SK-N-SH (cell line): ENCODE measurements at regions not wholly inside any gene's neighbourhood (a gene's known extent, or its start where the extent isn't known, plus 50 kb on each side); places are given as distances from the start of the nearest gene placed in this dataset.

Experiments used
- CTCF ChIA-PET: fragments of 300-600, 350-600 bp; formaldehyde crosslinking; extraction: SDS; loops from one replicate; lab custom pipeline; 2021; lab: Yijun Ruan, JAX
- POLR2A ChIA-PET: fragments of 350-600 bp; sonication (Branson Sonifier 250); formaldehyde crosslinking; extraction: SDS; loops from one replicate; lab custom pipeline; 2020; ENCODE audit warnings: antibody characterized with exemption, inconsistent platforms; lab: Yijun Ruan, JAX
- DNase-seq: peaks from one replicate; pipeline ENCODE4 v3.0.0; 2012
- H2AFZ ChIP-seq: fragments of 200-600 bp; sonication (generic); 2 replicates; pipeline ENCODE4 v1.8.1; 2016; ENCODE audit warnings: antibody characterized with exemption, mild to moderate bottlenecking, low read depth
- H3F3A ChIP-seq: fragments of 200-600 bp; sonication (generic); replicated peaks from 2 replicates; pipeline ENCODE3; 2016; ENCODE audit warnings: antibody characterized with exemption, mild to moderate bottlenecking; ENCODE audit not compliant: insufficient read depth
- H3K27ac ChIP-seq, 2 experiments: fragments of 200-500 bp in 1 of 2; fragments of 200-600 bp in 1 of 2; sonication (Bioruptor generic) in 1 of 2; sonication (generic), shearing (Covaris generic) in 1 of 2; 2 replicates each; pipeline versions ENCODE4 v1.5.1 to v1.6.1; 2014 to 2016; ENCODE audit warnings: low read depth in 2 of 2, inconsistent platforms in 1 of 2, low read length in 1 of 2, mild to moderate bottlenecking in 1 of 2, mixed read lengths in 1 of 2
- H3K27me3 ChIP-seq: fragments of 200-600 bp; sonication (generic), shearing (Covaris generic); 2 replicates; pipeline ENCODE4 v1.6.1; 2016; ENCODE audit warnings: mixed run types; ENCODE audit not compliant: insufficient read depth
- H3K36me3 ChIP-seq, 2 experiments: fragments of 200-500 bp in 1 of 2; fragments of 200-600 bp in 1 of 2; sonication (Bioruptor generic) in 1 of 2; sonication (generic) in 1 of 2; replicated peaks in 1 of 2; 2 replicates each; pipeline versions ENCODE3 to v1.5.1; 2014 to 2016; ENCODE audit warnings: low read length in 1 of 2, mild to moderate bottlenecking in 1 of 2; ENCODE audit not compliant: insufficient read depth in 2 of 2, control insufficient read depth in 1 of 2
- H3K4me1 ChIP-seq, 2 experiments: fragments of 200-500 bp in 1 of 2; fragments of 200-600 bp in 1 of 2; sonication (Bioruptor generic) in 1 of 2; sonication (generic), shearing (Covaris generic) in 1 of 2; 2 replicates each; pipeline versions ENCODE4 v1.5.1 to v1.6.1; 2014 to 2016; ENCODE audit warnings: low read depth in 1 of 2, low read length in 1 of 2, mixed run types in 1 of 2; ENCODE audit not compliant: insufficient read depth in 2 of 2, control insufficient read depth in 1 of 2
- H3K4me2 ChIP-seq: fragments of 200-600 bp; sonication (generic), shearing (Covaris generic); 2 replicates; pipeline ENCODE4 v1.6.1; 2017; ENCODE audit warnings: mixed run types
- H3K4me3 ChIP-seq, 2 experiments: fragments of 200-500 bp in 1 of 2; fragments of 200-600 bp in 1 of 2; sonication (Bioruptor generic) in 1 of 2; sonication (generic), shearing (Covaris generic) in 1 of 2; 2 replicates each; pipeline versions ENCODE4 v1.5.1 to v1.8.1; 2014 to 2016; ENCODE audit warnings: low read depth in 2 of 2, inconsistent platforms in 1 of 2, low read length in 1 of 2, mild to moderate bottlenecking in 1 of 2, mixed read lengths in 1 of 2, moderate library complexity in 1 of 2
- H3K79me2 ChIP-seq: fragments of 200-600 bp; sonication (generic); 2 replicates; pipeline ENCODE4 v1.8.1; 2017; ENCODE audit warnings: mild to moderate bottlenecking; ENCODE audit not compliant: insufficient read depth
- H3K9ac ChIP-seq: fragments of 200-600 bp; sonication (generic); 2 replicates; pipeline ENCODE4 v1.6.1; 2017; ENCODE audit warnings: mixed run types
- H3K9me2 ChIP-seq: fragments of 200-600 bp; sonication (generic); 2 replicates; pipeline ENCODE4 v1.6.1; 2017; ENCODE audit warnings: mixed run types
- H3K9me3 ChIP-seq: fragments of 200-600 bp; sonication (generic); 2 replicates; pipeline ENCODE4 v1.6.1; 2017; ENCODE audit warnings: mixed run types, mild to moderate bottlenecking, moderate library complexity
- H4K20me1 ChIP-seq: fragments of 200-600 bp; sonication (generic); 2 replicates; pipeline ENCODE4 v1.6.1; 2017; ENCODE audit warnings: mild to moderate bottlenecking, mixed run types; ENCODE audit not compliant: insufficient read depth
- ELF1 ChIP-seq: IDR thresholded peaks from 2 replicates; pipeline ENCODE4 v1.4.0; 2012
- NRF1 ChIP-seq: IDR thresholded peaks from 2 replicates; pipeline ENCODE4 v1.6.1; 2012; ENCODE audit warnings: low read depth, mild to moderate bottlenecking, low read length
- POLR2AphosphoS5 ChIP-seq: IDR thresholded peaks from 2 replicates; pipeline ENCODE4 v1.6.1; 2012; ENCODE audit warnings: low read depth, low read length
- RAD21 ChIP-seq: IDR thresholded peaks from 2 replicates; pipeline ENCODE4 v1.6.1; 2012; ENCODE audit warnings: mild to moderate bottlenecking, low read length
- SIN3A ChIP-seq: IDR thresholded peaks from 2 replicates; pipeline ENCODE4 v1.6.1; 2012; ENCODE audit warnings: low read depth, mild to moderate bottlenecking, low read length, moderate library complexity, borderline replicate concordance
- SMC3 ChIP-seq: IDR thresholded peaks from 2 replicates; pipeline ENCODE4 v1.6.1; 2012; ENCODE audit warnings: low read depth, low read length, improper control_type of control experiment
- WGBS: methylation state at CpG from one replicate; pipeline ENCODE4 v1.1.6; 2017; ENCODE audit warnings: low lambda C conversion rate; 5-methylcytosine and 5-hydroxymethylcytosine counted together
- TF ChIP-seq, protein P1 (sequence below): fragments of 150-350 bp; IDR thresholded peaks from 2 replicates; pipeline ENCODE4 v1.6.1; 2017; ENCODE audit warnings: antibody characterized with exemption, low read length, low read depth, borderline replicate concordance
- TF ChIP-seq, protein P2 (sequence below): IDR thresholded peaks from 2 replicates; pipeline ENCODE4 v1.4.0; 2012; ENCODE audit warnings: low read depth, borderline replicate concordance
- TF ChIP-seq, protein P3 (sequence below): IDR thresholded peaks from 2 replicates; pipeline ENCODE4; 2012

DNA sequence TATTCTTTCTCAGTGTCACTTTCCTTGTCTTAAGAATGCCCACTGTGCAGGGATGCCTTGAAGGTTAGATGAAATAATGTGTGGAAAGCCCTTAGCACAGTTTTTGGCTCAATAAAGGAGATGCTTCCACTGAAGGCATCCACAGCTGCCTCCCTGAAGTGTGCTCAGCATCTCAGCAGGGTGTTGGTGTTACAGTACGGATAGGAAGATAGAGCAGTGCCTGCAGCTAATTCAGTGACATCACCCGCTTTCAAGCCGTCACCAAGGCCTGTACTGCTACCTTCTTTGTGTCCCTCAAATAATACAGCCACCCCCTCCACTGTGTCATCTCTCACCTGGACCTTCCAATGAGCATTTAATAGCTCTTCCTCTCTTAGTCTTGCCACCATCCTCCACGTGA is 59.0 kb downstream of the NDUFS5 start:
- Histone ChIP-seq H4K20me1 (no peaks in the 10 kb centered on the region), H3K27me3 (peaks cover 8% of the 10 kb centered on the region; the same call in 1 of the 2 replicates), H2AFZ (no peak overlapping the region), H3K36me3 (no peaks in the 10 kb centered on the region), H3K4me3 (no peak overlapping the region), H3K9me3 (no peaks in the 10 kb centered on the region), H3K4me2 (no peak overlapping the region), H3K79me2 (no peaks in the 10 kb centered on the region), H3K27ac (no peak overlapping the region), H3K9ac (no peak overlapping the region), H3K4me1 (peaks cover 8 to 9% of the 10 kb centered on the region in 2 experiments; a peak in 3 of 4 replicates), H3F3A (no peaks in the 10 kb centered on the region), H3K9me2 (no peaks in the 10 kb centered on the region)
- TF ChIP-seq, protein P1, sequence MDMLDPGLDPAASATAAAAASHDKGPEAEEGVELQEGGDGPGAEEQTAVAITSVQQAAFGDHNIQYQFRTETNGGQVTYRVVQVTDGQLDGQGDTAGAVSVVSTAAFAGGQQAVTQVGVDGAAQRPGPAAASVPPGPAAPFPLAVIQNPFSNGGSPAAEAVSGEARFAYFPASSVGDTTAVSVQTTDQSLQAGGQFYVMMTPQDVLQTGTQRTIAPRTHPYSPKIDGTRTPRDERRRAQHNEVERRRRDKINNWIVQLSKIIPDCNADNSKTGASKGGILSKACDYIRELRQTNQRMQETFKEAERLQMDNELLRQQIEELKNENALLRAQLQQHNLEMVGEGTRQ = no peak
- no peak for TF ChIP-seq SIN3A
- no peak for TF ChIP-seq ELF1
- no peak for TF ChIP-seq NRF1
- no peak for TF ChIP-seq RAD21
- TF ChIP-seq, protein P2, sequence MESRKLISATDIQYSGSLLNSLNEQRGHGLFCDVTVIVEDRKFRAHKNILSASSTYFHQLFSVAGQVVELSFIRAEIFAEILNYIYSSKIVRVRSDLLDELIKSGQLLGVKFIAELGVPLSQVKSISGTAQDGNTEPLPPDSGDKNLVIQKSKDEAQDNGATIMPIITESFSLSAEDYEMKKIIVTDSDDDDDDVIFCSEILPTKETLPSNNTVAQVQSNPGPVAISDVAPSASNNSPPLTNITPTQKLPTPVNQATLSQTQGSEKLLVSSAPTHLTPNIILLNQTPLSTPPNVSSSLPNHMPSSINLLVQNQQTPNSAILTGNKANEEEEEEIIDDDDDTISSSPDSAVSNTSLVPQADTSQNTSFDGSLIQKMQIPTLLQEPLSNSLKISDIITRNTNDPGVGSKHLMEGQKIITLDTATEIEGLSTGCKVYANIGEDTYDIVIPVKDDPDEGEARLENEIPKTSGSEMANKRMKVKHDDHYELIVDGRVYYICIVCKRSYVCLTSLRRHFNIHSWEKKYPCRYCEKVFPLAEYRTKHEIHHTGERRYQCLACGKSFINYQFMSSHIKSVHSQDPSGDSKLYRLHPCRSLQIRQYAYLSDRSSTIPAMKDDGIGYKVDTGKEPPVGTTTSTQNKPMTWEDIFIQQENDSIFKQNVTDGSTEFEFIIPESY = no peak
- TF ChIP-seq POLR2AphosphoS5 = no peak
- TF ChIP-seq, protein P3, sequence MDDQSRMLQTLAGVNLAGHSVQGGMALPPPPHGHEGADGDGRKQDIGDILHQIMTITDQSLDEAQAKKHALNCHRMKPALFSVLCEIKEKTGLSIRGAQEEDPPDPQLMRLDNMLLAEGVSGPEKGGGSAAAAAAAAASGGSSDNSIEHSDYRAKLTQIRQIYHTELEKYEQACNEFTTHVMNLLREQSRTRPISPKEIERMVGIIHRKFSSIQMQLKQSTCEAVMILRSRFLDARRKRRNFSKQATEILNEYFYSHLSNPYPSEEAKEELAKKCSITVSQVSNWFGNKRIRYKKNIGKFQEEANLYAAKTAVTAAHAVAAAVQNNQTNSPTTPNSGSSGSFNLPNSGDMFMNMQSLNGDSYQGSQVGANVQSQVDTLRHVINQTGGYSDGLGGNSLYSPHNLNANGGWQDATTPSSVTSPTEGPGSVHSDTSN = no peak
- ChIA-PET CTCF (interaction anchor here (0.6 to 1.2 kb wide), 5 partner anchors 13 to 240 kb away, joined by 3 to 6 read pairs (median 4); no protein-coding TSS in a partner anchor), POLR2A (no interaction called here)
- 72% methylated on average over 4 of the region's 4 CpGs for WGBS
- DNase-seq = no peak

DNA sequence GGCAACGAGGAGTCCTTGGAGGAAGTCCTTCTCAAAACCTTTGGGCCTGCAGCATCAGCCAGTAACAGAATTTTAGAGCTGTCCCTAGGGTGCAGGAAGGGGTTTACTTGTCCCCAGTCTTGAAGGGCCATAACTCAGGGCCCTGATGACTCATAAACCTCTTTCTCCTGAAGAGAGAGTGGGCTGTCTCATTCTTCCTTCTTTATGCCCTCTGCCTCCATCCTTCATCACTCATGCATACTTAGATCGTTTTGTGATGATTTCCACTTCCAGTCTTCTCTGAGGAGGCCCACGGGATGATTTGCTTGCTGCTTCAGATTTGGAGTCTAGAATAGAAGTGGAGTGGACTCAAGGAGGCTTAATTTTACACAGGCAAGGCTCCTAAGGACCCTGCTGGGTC is 60.2 kb downstream of the NDUFS5 start:
- Histone ChIP-seq H3K9ac (no peak overlapping the region), H3F3A (no peaks in the 10 kb centered on the region), H3K4me3 (no peak overlapping the region), H2AFZ (no peak overlapping the region), H3K4me1 (peaks cover 7 to 9% of the 10 kb centered on the region in 2 experiments; a peak in 3 of 4 replicates), H3K9me3 (no peaks in the 10 kb centered on the region), H3K4me2 (no peak overlapping the region; the same call in 1 of the 2 replicates), H3K27me3 (peaks cover 8% of the 10 kb centered on the region; the same call in 1 of the 2 replicates), H3K9me2 (no peaks in the 10 kb centered on the region), H3K79me2 (no peaks in the 10 kb centered on the region), H3K27ac (no peak overlapping the region), H3K36me3 (no peaks in the 10 kb centered on the region), H4K20me1 (no peaks in the 10 kb centered on the region)
- no peak for TF ChIP-seq SMC3
- TF ChIP-seq, protein P3 = peak; percentile 7; the same call in 1 of the 2 replicates
- CTCF ChIA-PET = interaction anchor here (1.1 to 1.2 kb wide), 2 partner anchors 13 to 105 kb away, joined by 3 to 6 read pairs; no protein-coding TSS in a partner anchor
- POLR2A ChIA-PET = no interaction called here
- 32% methylated on average over 3 of the region's 3 CpGs for WGBS
- DNase-seq = no peak
